NT2/D1 (cell line): ENCODE measurements at regions not wholly inside any gene's neighbourhood (a gene's known extent, or its start where the extent isn't known, plus 50 kb on each side); places are given as distances from the start of the nearest gene placed in this dataset.
"Not testable (repeated sequence)": the region's sequence is repeated elsewhere in the genome, so short reads cannot be mapped to it uniquely, and the experiment has no call there.

Experiments
- YY1 ChIP-seq: IDR thresholded peaks from 2 replicates; pipeline ENCODE4 v1.6.1; 2011; ENCODE audit not compliant: insufficient read length, insufficient read depth
- ZNF274 ChIP-seq: IDR thresholded peaks from 2 replicates; pipeline ENCODE4 v1.6.1; 2011; ENCODE audit warnings: mild to moderate bottlenecking, low read depth, low read length

DNA sequence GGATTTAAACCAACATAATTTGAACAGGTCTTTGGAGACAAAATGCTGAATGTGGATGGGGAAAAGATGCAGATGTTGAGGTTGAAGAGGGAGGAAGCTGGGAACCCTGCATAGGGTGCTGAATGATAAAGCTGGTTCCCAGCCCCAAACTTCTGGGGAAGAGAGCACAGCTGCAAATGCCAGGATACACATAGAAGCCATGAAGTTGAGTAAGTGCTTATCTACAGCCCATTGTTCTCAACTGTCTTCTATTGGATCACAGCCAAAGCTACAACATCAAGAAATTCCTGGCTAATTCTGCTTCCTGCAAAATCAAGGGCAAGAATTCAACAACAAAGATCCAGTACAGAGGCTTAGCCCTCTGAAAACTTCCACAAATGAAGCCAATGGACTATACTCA is 779.8 kb downstream of the PRIM2 start:
- TF ChIP-seq ZNF274, YY1: not testable (repeated sequence)
